WTC11 (cell line): ENCODE measurements at regions not wholly inside any gene's neighbourhood (a gene's known extent, or its start where the extent isn't known, plus 50 kb on each side); places are given as distances from the start of the nearest gene placed in this dataset.

Source experiments
- ATAC-seq: fragments of 200-7000 bp; cut with Tn5 transposase; 2 replicates; pipeline ENCODE4 v1.10.0; 2021; ENCODE audit warnings: mild to moderate bottlenecking, moderate library complexity
- CTCF ChIA-PET: fragments of 300-600 bp; sonication (Branson Sonifier 250); formaldehyde crosslinking; loops from one replicate; lab custom pipeline; 2021; ENCODE audit warnings: antibody characterized with exemption; lab: Charles Lee
- POLR2A ChIA-PET: fragments of 350-600 bp; sonication (Branson Sonifier 250); formaldehyde crosslinking; loops from one replicate; lab custom pipeline; 2021; ENCODE audit warnings: antibody characterized with exemption; lab: Charles Lee
- DNase-seq: peaks from one replicate; pipeline ENCODE4 v3.0.0; 2021; ENCODE audit warnings: low spot score
- H3K27ac Mint-ChIP-seq: 2 replicates; pipeline ENCODE4 v1.8.0; 2021; ENCODE audit warnings: mixed read lengths
- H3K27me3 Mint-ChIP-seq: 2 replicates; pipeline ENCODE4 v1.8.0; 2021; ENCODE audit warnings: low read depth, mild to moderate bottlenecking, moderate library complexity, mixed read lengths
- H3K36me3 Mint-ChIP-seq: 2 replicates; pipeline ENCODE4 v1.8.0; 2021; ENCODE audit warnings: mixed read lengths
- H3K4me1 Mint-ChIP-seq: 2 replicates; pipeline ENCODE4 v1.8.0; 2022; ENCODE audit warnings: mixed read lengths
- H3K4me3 Mint-ChIP-seq: 2 replicates; pipeline ENCODE4 v1.8.0; 2021; ENCODE audit warnings: mild to moderate bottlenecking, moderate library complexity, mixed read lengths
- H3K9me3 Mint-ChIP-seq: 2 replicates; pipeline ENCODE4 v1.8.0; 2021; ENCODE audit warnings: mixed read lengths
- CBFB ChIP-seq: sonication (generic); formaldehyde crosslinking; IDR thresholded peaks from 2 replicates; pipeline ENCODE4 v1.8.1; 2022; ENCODE audit warnings: mild to moderate bottlenecking, low read depth, missing genetic modification reagents
- CREM ChIP-seq: sonication (generic); formaldehyde crosslinking; IDR thresholded peaks from 2 replicates; pipeline ENCODE4 v1.8.1; 2022; ENCODE audit warnings: mild to moderate bottlenecking, missing genetic modification reagents, moderate library complexity
- EMX1 ChIP-seq: fragments of 250-450 bp; sonication (Bioruptor Pico); IDR thresholded peaks from 2 replicates; pipeline ENCODE4 v1.8.0; 2021; ENCODE audit warnings: mild to moderate bottlenecking
- ETV6 ChIP-seq: sonication (generic); formaldehyde crosslinking; IDR thresholded peaks from 2 replicates; pipeline ENCODE4 v1.8.1; 2022; ENCODE audit warnings: mild to moderate bottlenecking, missing genetic modification reagents
- IRF2 ChIP-seq: sonication (generic); formaldehyde crosslinking; IDR thresholded peaks from 2 replicates; pipeline ENCODE4 v1.8.0; 2022; ENCODE audit warnings: low read depth, missing genetic modification reagents, borderline replicate concordance
- JAZF1 ChIP-seq: fragments of 250-450 bp; sonication (Bioruptor Pico); IDR thresholded peaks from 2 replicates; pipeline ENCODE4 v1.9.0; 2021; ENCODE audit warnings: moderate library complexity, mild to moderate bottlenecking, inconsistent platforms
- MXD4 ChIP-seq: fragments of 250-450 bp; sonication (Bioruptor Pico); IDR thresholded peaks from 2 replicates; pipeline ENCODE4 v1.8.0; 2021; ENCODE audit warnings: mild to moderate bottlenecking, moderate library complexity, borderline replicate concordance
- SMAD3 ChIP-seq: sonication (generic); formaldehyde crosslinking; IDR thresholded peaks from 2 replicates; pipeline ENCODE4 v1.8.0; 2022; ENCODE audit warnings: missing genetic modification reagents, mild to moderate bottlenecking, borderline replicate concordance
- SOX15 ChIP-seq: fragments of 250-450 bp; sonication (Bioruptor Pico); IDR thresholded peaks from 2 replicates; pipeline ENCODE4 v1.9.0; 2021; ENCODE audit warnings: mild to moderate bottlenecking
- SP1 ChIP-seq: sonication (generic); formaldehyde crosslinking; conservative IDR thresholded peaks from 2 replicates; pipeline ENCODE4 v1.8.1; 2022; ENCODE audit warnings: missing genetic modification reagents
- ZNF219 ChIP-seq: sonication (generic); formaldehyde crosslinking; IDR thresholded peaks from 2 replicates; pipeline ENCODE4 v1.8.0; 2023; ENCODE audit warnings: missing genetic modification reagents, mild to moderate bottlenecking, borderline replicate concordance
- ZNF263 ChIP-seq: sonication (generic); formaldehyde crosslinking; IDR thresholded peaks from 2 replicates; pipeline ENCODE4 v1.8.1; 2022; ENCODE audit warnings: low read depth, mild to moderate bottlenecking, moderate library complexity, missing genetic modification reagents
- ZNF317 ChIP-seq: sonication (generic); formaldehyde crosslinking; IDR thresholded peaks from 2 replicates; pipeline ENCODE4 v1.8.1; 2023; ENCODE audit warnings: low read depth, mild to moderate bottlenecking, moderate library complexity, missing genetic modification reagents, borderline replicate concordance
- ZNF423 ChIP-seq: fragments of 250-450 bp; sonication (Bioruptor Pico); IDR thresholded peaks from 2 replicates; pipeline ENCODE4 v2.1.2; 2022; ENCODE audit warnings: mild to moderate bottlenecking, moderate library complexity
- ZNF671 ChIP-seq: fragments of 250-450 bp; sonication (Bioruptor Pico); IDR thresholded peaks from 2 replicates; pipeline ENCODE4 v1.8.0; 2021; ENCODE audit warnings: mild to moderate bottlenecking
- TF ChIP-seq, protein P1 (sequence below): sonication (generic); formaldehyde crosslinking; IDR thresholded peaks from 2 replicates; pipeline ENCODE4 v1.8.0; 2023; ENCODE audit warnings: missing genetic modification reagents, mild to moderate bottlenecking, borderline replicate concordance
- TF ChIP-seq, protein P2 (sequence below): sonication (generic); formaldehyde crosslinking; IDR thresholded peaks from 2 replicates; pipeline ENCODE4 v1.8.0; 2022; ENCODE audit warnings: mild to moderate bottlenecking, missing genetic modification reagents
- TF ChIP-seq, protein P3 (sequence below): sonication (generic); formaldehyde crosslinking; IDR thresholded peaks from 2 replicates; pipeline ENCODE4 v1.8.0; 2023; ENCODE audit warnings: missing genetic modification reagents
- TF ChIP-seq, protein P4 (sequence below): fragments of 250-450 bp; sonication (Bioruptor Pico); IDR thresholded peaks from 2 replicates; pipeline ENCODE4 v1.9.0; 2021; ENCODE audit warnings: mild to moderate bottlenecking
- TF ChIP-seq, protein P5 (sequence below): sonication (generic); formaldehyde crosslinking; IDR thresholded peaks from 2 replicates; pipeline ENCODE4 v1.8.1; 2023; ENCODE audit warnings: mild to moderate bottlenecking, missing genetic modification reagents, moderate library complexity

DNA sequence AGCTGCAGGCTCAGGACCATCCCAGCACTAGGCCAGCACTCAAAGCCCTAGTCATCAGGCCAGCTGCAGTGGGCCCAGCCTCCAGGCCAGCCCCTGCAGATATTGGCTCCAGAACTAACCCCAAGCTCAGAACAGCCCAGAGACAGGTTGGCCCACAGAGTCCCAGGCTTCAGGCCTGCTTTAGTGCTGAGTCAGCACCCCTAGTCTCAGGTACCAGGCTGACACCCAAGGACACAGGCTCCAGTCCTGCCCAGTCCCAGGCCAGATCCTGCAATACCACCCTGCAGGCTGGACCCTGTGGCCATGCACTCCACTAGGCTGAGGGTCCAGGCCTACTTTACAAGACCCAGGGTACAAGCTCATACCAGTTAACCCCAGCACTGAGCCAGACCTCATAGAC is 234.4 kb upstream of the GPRIN3 start:
- ATAC-seq (no peak; the same call in 1 of the 2 replicates), DNase-seq (no peak)
- H3K4me1 Mint-ChIP-seq, result peaks cover 9% of the 10 kb centered on the region
- TF ChIP-seq SMAD3 (CRISPR knock-in tag) (no peak), ZNF671 (CRISPR knock-in tag) (no peak), ETV6 (no peak), CBFB (CRISPR knock-in tag) (no peak), ZNF263 (CRISPR knock-in tag) (no peak)
- TF ChIP-seq, protein P1, sequence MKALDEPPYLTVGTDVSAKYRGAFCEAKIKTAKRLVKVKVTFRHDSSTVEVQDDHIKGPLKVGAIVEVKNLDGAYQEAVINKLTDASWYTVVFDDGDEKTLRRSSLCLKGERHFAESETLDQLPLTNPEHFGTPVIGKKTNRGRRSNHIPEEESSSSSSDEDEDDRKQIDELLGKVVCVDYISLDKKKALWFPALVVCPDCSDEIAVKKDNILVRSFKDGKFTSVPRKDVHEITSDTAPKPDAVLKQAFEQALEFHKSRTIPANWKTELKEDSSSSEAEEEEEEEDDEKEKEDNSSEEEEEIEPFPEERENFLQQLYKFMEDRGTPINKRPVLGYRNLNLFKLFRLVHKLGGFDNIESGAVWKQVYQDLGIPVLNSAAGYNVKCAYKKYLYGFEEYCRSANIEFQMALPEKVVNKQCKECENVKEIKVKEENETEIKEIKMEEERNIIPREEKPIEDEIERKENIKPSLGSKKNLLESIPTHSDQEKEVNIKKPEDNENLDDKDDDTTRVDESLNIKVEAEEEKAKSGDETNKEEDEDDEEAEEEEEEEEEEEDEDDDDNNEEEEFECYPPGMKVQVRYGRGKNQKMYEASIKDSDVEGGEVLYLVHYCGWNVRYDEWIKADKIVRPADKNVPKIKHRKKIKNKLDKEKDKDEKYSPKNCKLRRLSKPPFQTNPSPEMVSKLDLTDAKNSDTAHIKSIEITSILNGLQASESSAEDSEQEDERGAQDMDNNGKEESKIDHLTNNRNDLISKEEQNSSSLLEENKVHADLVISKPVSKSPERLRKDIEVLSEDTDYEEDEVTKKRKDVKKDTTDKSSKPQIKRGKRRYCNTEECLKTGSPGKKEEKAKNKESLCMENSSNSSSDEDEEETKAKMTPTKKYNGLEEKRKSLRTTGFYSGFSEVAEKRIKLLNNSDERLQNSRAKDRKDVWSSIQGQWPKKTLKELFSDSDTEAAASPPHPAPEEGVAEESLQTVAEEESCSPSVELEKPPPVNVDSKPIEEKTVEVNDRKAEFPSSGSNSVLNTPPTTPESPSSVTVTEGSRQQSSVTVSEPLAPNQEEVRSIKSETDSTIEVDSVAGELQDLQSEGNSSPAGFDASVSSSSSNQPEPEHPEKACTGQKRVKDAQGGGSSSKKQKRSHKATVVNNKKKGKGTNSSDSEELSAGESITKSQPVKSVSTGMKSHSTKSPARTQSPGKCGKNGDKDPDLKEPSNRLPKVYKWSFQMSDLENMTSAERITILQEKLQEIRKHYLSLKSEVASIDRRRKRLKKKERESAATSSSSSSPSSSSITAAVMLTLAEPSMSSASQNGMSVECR (CRISPR knock-in tag), result no peak
- TF ChIP-seq, protein P2, sequence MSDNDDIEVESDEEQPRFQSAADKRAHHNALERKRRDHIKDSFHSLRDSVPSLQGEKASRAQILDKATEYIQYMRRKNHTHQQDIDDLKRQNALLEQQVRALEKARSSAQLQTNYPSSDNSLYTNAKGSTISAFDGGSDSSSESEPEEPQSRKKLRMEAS (CRISPR knock-in tag), result no peak
- TF ChIP-seq, protein P3, sequence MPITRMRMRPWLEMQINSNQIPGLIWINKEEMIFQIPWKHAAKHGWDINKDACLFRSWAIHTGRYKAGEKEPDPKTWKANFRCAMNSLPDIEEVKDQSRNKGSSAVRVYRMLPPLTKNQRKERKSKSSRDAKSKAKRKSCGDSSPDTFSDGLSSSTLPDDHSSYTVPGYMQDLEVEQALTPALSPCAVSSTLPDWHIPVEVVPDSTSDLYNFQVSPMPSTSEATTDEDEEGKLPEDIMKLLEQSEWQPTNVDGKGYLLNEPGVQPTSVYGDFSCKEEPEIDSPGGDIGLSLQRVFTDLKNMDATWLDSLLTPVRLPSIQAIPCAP, result no peak
- ChIA-PET POLR2A (no interaction called here), CTCF (interaction anchor here (1.3 kb wide), 1 partner anchor 16 kb away, joined by 5 read pairs; no protein-coding TSS in a partner anchor)
- no peaks in the 10 kb centered on the region for H3K36me3 Mint-ChIP-seq
- no peak overlapping the region for H3K4me3 Mint-ChIP-seq
- no peaks in the 10 kb centered on the region for H3K27me3 Mint-ChIP-seq
- H3K9me3 Mint-ChIP-seq, result no peaks in the 10 kb centered on the region
- H3K27ac Mint-ChIP-seq, result no peak overlapping the region

DNA sequence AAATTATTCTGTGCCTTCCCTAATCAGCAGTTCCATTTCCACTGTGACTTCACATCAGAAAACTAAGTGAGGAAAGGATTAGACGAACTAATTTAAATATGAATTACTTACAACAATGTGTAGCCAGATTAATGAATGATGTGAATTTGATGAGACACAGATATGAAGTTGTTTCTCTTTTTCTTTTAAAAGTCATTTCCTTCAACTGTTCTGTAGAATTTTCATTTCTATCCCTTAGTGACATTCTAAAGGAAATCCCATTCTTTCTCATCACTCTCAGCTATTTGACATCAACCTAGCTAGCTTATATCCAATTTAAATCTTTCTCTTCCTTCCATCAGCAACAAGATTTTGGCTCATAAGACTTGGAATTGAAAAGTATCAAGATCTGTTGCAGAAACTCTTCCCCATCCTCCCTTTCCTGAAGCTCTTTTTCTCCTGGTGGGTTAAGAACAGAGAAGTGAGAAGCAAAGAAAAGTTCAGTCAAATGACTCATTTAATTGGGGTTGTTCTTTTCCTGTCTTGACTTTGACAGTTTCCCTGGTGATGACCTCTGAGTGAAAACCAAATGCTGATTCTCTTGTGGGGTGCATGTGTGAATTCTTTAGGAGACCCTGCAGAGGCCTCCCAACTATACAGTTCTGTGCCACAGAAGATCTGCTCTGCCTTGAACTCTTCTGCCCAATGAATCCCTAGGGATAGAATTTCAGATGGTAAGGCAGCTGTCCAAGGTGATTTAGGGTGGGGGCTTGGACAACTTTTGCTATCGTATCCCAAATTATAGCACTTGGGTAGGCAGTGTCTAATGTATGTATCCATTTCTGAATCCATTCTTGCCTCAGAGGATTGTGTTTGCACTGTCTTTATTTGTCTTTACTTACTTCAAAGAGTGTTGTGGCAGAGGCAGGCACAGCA is 232.5 kb upstream of the GPRIN3 start:
- CTCF ChIA-PET, result interaction anchor here (0.8 kb wide), 1 partner anchor 18 kb away, joined by 3 read pairs; no protein-coding TSS in a partner anchor
- ATAC-seq, result no peak
- POLR2A ChIA-PET, result interaction anchor here (0.6 kb wide), 1 partner anchor 314 kb away, joined by 3 read pairs; no protein-coding TSS in a partner anchor
- no peak for TF ChIP-seq ZNF263 (CRISPR knock-in tag)
- no peak for TF ChIP-seq MXD4 (CRISPR knock-in tag)
- no peak for TF ChIP-seq ZNF317 (CRISPR knock-in tag)
- no peak for TF ChIP-seq SP1 (CRISPR knock-in tag)
- no peak for TF ChIP-seq ZNF423 (CRISPR knock-in tag)
- TF ChIP-seq IRF2 (CRISPR knock-in tag), result no peak
- no peak for TF ChIP-seq JAZF1 (CRISPR knock-in tag)
- TF ChIP-seq, protein P4, sequence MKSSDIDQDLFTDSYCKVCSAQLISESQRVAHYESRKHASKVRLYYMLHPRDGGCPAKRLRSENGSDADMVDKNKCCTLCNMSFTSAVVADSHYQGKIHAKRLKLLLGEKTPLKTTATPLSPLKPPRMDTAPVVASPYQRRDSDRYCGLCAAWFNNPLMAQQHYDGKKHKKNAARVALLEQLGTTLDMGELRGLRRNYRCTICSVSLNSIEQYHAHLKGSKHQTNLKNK (CRISPR knock-in tag), result no peak
- TF ChIP-seq, protein P5, sequence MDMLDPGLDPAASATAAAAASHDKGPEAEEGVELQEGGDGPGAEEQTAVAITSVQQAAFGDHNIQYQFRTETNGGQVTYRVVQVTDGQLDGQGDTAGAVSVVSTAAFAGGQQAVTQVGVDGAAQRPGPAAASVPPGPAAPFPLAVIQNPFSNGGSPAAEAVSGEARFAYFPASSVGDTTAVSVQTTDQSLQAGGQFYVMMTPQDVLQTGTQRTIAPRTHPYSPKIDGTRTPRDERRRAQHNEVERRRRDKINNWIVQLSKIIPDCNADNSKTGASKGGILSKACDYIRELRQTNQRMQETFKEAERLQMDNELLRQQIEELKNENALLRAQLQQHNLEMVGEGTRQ (CRISPR knock-in tag), result no peak
- TF ChIP-seq ZNF219 (CRISPR knock-in tag), result no peak
- TF ChIP-seq SOX15 (CRISPR knock-in tag), result no peak
- no peak for TF ChIP-seq EMX1 (CRISPR knock-in tag)
- no peak for TF ChIP-seq CREM (CRISPR knock-in tag)
- H3K4me3 Mint-ChIP-seq, result no peak overlapping the region
- no peak for DNase-seq
- H3K27ac Mint-ChIP-seq, result no peak overlapping the region
- no peaks in the 10 kb centered on the region for H3K27me3 Mint-ChIP-seq
- peaks cover 9% of the 10 kb centered on the region for H3K4me1 Mint-ChIP-seq
- no peaks in the 10 kb centered on the region for H3K36me3 Mint-ChIP-seq
- H3K9me3 Mint-ChIP-seq, result no peaks in the 10 kb centered on the region
